ENCODE measurements at regions not wholly inside any gene's neighbourhood (a gene's known extent, or its start where the extent isn't known, plus 50 kb on each side); places are given as distances from the start of the nearest gene placed in this dataset.

DNA sequence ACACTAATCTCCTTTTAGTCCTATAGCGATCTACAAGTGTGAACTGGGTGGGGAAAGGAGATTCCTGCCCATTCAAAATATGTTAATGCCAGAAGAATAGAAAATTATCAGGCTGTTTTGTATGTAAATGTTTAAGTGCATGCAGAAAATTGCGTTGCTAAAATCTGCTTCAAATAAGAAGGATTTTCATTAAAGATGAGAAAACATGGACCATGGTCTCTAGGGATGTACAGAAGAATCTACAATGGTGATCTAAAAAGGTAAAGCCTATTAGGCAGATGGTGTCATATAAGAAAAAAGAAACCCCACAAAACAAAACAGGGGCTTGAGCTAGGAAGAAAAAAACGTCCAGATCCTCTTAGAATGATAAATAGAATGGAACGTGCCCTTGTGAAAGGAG lies 287.5 kb upstream of the ROBO1 start:
- TF ChIP-seq, protein P1, sequence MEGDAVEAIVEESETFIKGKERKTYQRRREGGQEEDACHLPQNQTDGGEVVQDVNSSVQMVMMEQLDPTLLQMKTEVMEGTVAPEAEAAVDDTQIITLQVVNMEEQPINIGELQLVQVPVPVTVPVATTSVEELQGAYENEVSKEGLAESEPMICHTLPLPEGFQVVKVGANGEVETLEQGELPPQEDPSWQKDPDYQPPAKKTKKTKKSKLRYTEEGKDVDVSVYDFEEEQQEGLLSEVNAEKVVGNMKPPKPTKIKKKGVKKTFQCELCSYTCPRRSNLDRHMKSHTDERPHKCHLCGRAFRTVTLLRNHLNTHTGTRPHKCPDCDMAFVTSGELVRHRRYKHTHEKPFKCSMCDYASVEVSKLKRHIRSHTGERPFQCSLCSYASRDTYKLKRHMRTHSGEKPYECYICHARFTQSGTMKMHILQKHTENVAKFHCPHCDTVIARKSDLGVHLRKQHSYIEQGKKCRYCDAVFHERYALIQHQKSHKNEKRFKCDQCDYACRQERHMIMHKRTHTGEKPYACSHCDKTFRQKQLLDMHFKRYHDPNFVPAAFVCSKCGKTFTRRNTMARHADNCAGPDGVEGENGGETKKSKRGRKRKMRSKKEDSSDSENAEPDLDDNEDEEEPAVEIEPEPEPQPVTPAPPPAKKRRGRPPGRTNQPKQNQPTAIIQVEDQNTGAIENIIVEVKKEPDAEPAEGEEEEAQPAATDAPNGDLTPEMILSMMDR (IDR thresholded peaks at IDR 0.05; ENCODE audit: low read depth, low read length, missing input control): no peak
- TF ChIP-seq, protein P2, sequence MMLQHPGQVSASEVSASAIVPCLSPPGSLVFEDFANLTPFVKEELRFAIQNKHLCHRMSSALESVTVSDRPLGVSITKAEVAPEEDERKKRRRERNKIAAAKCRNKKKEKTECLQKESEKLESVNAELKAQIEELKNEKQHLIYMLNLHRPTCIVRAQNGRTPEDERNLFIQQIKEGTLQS (IDR thresholded peaks at IDR 0.05): no peak
